Esophagus muscularis mucosa (tissue), 4 donors: ENCODE measurements at regions not wholly inside any gene's neighbourhood (a gene's known extent, or its start where the extent isn't known, plus 50 kb on each side); places are given as distances from the start of the nearest gene placed in this dataset.

ENCODE experiments used
- EP300 ChIP-seq: sonication (generic); formaldehyde crosslinking; IDR thresholded peaks from one replicate; pipeline ENCODE4 v1.6.1; 2017; ENCODE audit warnings: antibody characterized with exemption
- POLR2A ChIP-seq: fragments of 450-650 bp; IDR thresholded peaks from one replicate; pipeline ENCODE4 v1.6.1; 2017; ENCODE audit warnings: antibody characterized with exemption, moderate library complexity, mild to moderate bottlenecking, low read depth
- TF ChIP-seq, protein P1 (sequence below), 3 experiments: fragments of 200-600 bp in 2 of 3; fragments of 450-650 bp in 1 of 3; sonication (generic) in 2 of 3; IDR thresholded peaks; one replicate each; pipeline ENCODE4 v1.5.1; 2017 to 2019; ENCODE audit warnings: antibody characterized with exemption in 3 of 3, mild to moderate bottlenecking in 2 of 3, moderate library complexity in 1 of 3

DNA sequence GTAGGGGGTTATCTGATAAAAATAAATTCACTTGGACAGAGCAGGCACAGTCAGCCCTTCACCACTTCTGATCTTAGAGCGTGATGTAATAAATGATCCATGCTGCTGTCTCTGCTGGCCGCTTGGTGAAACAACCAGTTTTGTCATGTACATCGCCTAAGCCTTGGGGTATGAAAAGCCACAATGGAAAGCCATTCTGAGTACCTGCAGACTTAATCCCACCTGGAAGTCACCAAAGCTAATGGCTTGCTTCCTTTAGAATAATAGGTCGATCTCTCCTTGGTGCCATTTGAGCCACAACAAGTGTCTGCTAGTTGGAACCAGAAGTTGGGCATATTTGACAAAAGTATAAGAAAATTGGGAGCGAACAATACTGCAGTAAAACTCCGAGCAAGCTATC is 1649.7 kb upstream of the SPRY2 start:
- TF ChIP-seq, protein P1, sequence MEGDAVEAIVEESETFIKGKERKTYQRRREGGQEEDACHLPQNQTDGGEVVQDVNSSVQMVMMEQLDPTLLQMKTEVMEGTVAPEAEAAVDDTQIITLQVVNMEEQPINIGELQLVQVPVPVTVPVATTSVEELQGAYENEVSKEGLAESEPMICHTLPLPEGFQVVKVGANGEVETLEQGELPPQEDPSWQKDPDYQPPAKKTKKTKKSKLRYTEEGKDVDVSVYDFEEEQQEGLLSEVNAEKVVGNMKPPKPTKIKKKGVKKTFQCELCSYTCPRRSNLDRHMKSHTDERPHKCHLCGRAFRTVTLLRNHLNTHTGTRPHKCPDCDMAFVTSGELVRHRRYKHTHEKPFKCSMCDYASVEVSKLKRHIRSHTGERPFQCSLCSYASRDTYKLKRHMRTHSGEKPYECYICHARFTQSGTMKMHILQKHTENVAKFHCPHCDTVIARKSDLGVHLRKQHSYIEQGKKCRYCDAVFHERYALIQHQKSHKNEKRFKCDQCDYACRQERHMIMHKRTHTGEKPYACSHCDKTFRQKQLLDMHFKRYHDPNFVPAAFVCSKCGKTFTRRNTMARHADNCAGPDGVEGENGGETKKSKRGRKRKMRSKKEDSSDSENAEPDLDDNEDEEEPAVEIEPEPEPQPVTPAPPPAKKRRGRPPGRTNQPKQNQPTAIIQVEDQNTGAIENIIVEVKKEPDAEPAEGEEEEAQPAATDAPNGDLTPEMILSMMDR (IDR thresholded peaks at IDR 0.05): no peak
- no peak for TF ChIP-seq POLR2A
- TF ChIP-seq EP300: no peak
